ENCODE measurements at regions not wholly inside any gene's neighbourhood (a gene's known extent, or its start where the extent isn't known, plus 50 kb on each side); places are given as distances from the start of the nearest gene placed in this dataset.

GRCh38 chr3:163474766-163475165 lies 1603.5 kb downstream of the SI start:
- DNase-seq (ENCODE audit: low read depth): no peak
- no peak overlapping the region for H3K4me3 ChIP-seq (ENCODE audit: low read depth, low read length)
- TF ChIP-seq CTCF (IDR thresholded peaks at IDR 0.05; ENCODE audit: insufficient read depth, low read depth, low read length): no peak

GRCh38 chr3:163468531-163469335 lies 1609.6 kb downstream of the SI start:
- no peak for TF ChIP-seq CTCF (IDR thresholded peaks at IDR 0.05; ENCODE audit: insufficient read depth, low read depth, low read length)
- DNase-seq (ENCODE audit: low read depth): no peak
- no peak overlapping the region for H3K4me3 ChIP-seq (ENCODE audit: low read depth, low read length)

- TF ChIP-seq CTCF (IDR thresholded peaks at IDR 0.05; ENCODE audit: insufficient read depth, low read depth, low read length): no peak
- DNase-seq (ENCODE audit: low read depth): no peak
- H3K4me3 ChIP-seq (ENCODE audit: low read depth, low read length): no peak overlapping the region
Measured at GRCh38 chr3:163462446-163462845, 1615.8 kb downstream of the SI start.

- H3K4me3 ChIP-seq (ENCODE audit: low read depth, low read length): no peak overlapping the region
- no peak for TF ChIP-seq CTCF (IDR thresholded peaks at IDR 0.05; ENCODE audit: insufficient read depth, low read depth, low read length)
- no peak for DNase-seq (ENCODE audit: low read depth)
Measured at GRCh38 chr3:163450698-163451097, 1627.6 kb downstream of the SI start.

- no peak for TF ChIP-seq CTCF (IDR thresholded peaks at IDR 0.05; ENCODE audit: insufficient read depth, low read depth, low read length)
- H3K4me3 ChIP-seq (ENCODE audit: low read depth, low read length): no peak overlapping the region
- peak; percentile 0 for DNase-seq (ENCODE audit: low read depth)
Measured at GRCh38 chr3:163438760-163439159, 1639.5 kb downstream of the SI start.

- H3K4me3 ChIP-seq (ENCODE audit: low read depth, low read length): no peak overlapping the region
- TF ChIP-seq CTCF (IDR thresholded peaks at IDR 0.05; ENCODE audit: insufficient read depth, low read depth, low read length): no peak
- DNase-seq (ENCODE audit: low read depth): no peak
Measured at GRCh38 chr3:163422671-163423070, 1655.6 kb downstream of the SI start.
